Heart right ventricle (tissue), 16 donors: ENCODE measurements at regions not wholly inside any gene's neighbourhood (a gene's known extent, or its start where the extent isn't known, plus 50 kb on each side); places are given as distances from the start of the nearest gene placed in this dataset.
A peak's percentile ranks its signal among the peaks of the same experiment; 100 is the strongest.

Experiments used
- ATAC-seq, 8 donors: fragments of 200-7000 bp; cut with Tn5 transposase; one replicate each; pipeline ENCODE4 v1.9.1; 2020; ENCODE audit warnings: mild to moderate bottlenecking in 8 of 8, moderate library complexity in 8 of 8, moderate number of reproducible peaks in 1 of 8
- DNase-seq, 2 donors: peaks; one replicate each; pipeline ENCODE4 v3.0.0-alpha.2; 2020
- H3K27ac ChIP-seq, 10 donors: fragments of 200-600 bp; sonication (generic) in 2 of 10; one replicate each; pipeline versions ENCODE4 v1.5.0 to v1.8.0; 2020 to 2022; ENCODE audit warnings: mild to moderate bottlenecking in 3 of 10
- H3K27me3 ChIP-seq, 7 donors: fragments of 200-600 bp; one replicate each; pipeline ENCODE4 v1.8.0; 2021 to 2022; ENCODE audit warnings: mild to moderate bottlenecking in 2 of 7
- H3K36me3 ChIP-seq, 9 donors: fragments of 200-600 bp; sonication (generic) in 1 of 9; one replicate each; pipeline versions ENCODE4 v1.5.0 to v1.8.0; 2020 to 2022; ENCODE audit warnings: mild to moderate bottlenecking in 2 of 9
- H3K4me1 ChIP-seq, 9 donors: fragments of 200-600 bp; sonication (generic) in 1 of 9; one replicate each; pipeline versions ENCODE4 v1.5.0 to v1.8.0; 2020 to 2022; ENCODE audit warnings: mild to moderate bottlenecking in 4 of 9
- H3K4me3 ChIP-seq, 10 donors: fragments of 200-600 bp; sonication (generic) in 2 of 10; one replicate each; pipeline versions ENCODE4 v1.5.0 to v1.8.0; 2020 to 2022; ENCODE audit warnings: mild to moderate bottlenecking in 7 of 10, moderate library complexity in 2 of 10
- H3K9me3 ChIP-seq, 11 donors: fragments of 200-600 bp in 10 of 11; sonication (generic) in 2 of 11; one replicate each; pipeline versions ENCODE4 v1.5.0 to v1.8.0; 2013 to 2022; ENCODE audit warnings: mild to moderate bottlenecking in 2 of 11, control low read depth in 1 of 11, moderate library complexity in 1 of 11
- WGBS, 2 donors: extraction: QIAGEN DNeasy Blood & Tissue Kit; methylation state at CpG; one replicate each; pipeline ENCODE4 v1.1.7; 2013; ENCODE audit warnings: inconsistent platforms in 1 of 2; 5-methylcytosine and 5-hydroxymethylcytosine counted together
- intact Hi-C, 10 donors: fragments of 100-400 bp; cut with DNase I; formaldehyde crosslinking; loops; one replicate each; pipeline versions ENCODE4 v1.11.1 to v1.14.2; 2022
- TF ChIP-seq, protein P1 (sequence below), 9 donors: fragments of 200-600 bp; sonication (generic) in 2 of 9; IDR thresholded peaks; one replicate each; pipeline versions ENCODE4 v1.5.0 to v1.8.0; 2021 to 2022; ENCODE audit warnings: antibody characterized with exemption in 9 of 9, mild to moderate bottlenecking in 5 of 9, moderate library complexity in 1 of 9
- donor health status: Arrhythmogenic right ventricular cardiomyopathy.
- donor health status: ischemic (EF 13 %, LVEDD 7.1; RV severe dilation, severe dysfunction).
- donor health status: healthy with polysubstance abuse.
- donor health status: DM: no; HTN: yes; CAD: no.
- donor health status: DM: no; HTN: no; CAD: no.
- donor health status: ischemic (EF 25% LVEDD 6.9; RV normal size, moderate dysfunction).
- donor health status: ischemic (EF 25% LVEDD 5.7; RV mildly dilated, moderate dysfunction).
- donor health status: healthy.
- donor health status: DM: yes; HTN: yes; CAD: no.
- donor health status: Ischemic cardiomyopathy.
- donor health status: ischemic (EF 35%, LVEDD 5.7; RV mildly dilated, moderate dysfunction).
- donor health status: nonischemic (EF 11% LVEDD 7.7; RV severe dilation, severe dysfunction).
- donor health status: DM: yes; HTN: yes; CAD: no.
- donor health status: PGD.
- donor health status: ischemic (EF 29% LVEDD 5.4; RV normal size, mild dysfunction).
- donor health status: nonischemic (EF 23%, LVEDD 6.1; RV moderate dilation, normal function).

DNA sequence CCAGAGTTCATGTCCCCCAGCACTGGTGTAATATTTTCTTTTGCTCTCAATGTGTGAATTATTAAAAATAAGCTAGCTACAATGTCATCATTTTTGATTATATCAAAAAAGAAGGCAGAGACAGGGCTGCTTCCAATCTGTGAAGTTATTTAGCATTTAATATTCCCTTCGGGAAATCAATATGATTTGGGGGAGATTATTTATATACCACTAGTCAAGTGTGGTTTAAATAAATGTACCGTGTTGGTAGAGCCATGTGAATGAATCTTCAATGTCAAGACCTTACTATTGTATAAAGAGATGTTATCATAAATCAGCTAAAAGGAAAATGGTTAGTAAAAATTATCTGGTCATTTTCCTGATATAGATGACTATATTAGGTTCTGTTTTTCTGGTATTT lies 87.4 kb upstream of the MID1 start:
- H3K4me3 ChIP-seq, result no peak overlapping the region
- no peaks in the 10 kb centered on the region for H3K27me3 ChIP-seq
- DNase-seq, result no peak
- no peaks in the 10 kb centered on the region for H3K36me3 ChIP-seq
- no peak overlapping the region for H3K27ac ChIP-seq
- no peaks in the 10 kb centered on the region for H3K9me3 ChIP-seq
- 81 to 91% methylated on average over 2 of the region's 2 CpGs for WGBS, 2 donors
- intact Hi-C loops, result no loop called here
- TF ChIP-seq, protein P1, sequence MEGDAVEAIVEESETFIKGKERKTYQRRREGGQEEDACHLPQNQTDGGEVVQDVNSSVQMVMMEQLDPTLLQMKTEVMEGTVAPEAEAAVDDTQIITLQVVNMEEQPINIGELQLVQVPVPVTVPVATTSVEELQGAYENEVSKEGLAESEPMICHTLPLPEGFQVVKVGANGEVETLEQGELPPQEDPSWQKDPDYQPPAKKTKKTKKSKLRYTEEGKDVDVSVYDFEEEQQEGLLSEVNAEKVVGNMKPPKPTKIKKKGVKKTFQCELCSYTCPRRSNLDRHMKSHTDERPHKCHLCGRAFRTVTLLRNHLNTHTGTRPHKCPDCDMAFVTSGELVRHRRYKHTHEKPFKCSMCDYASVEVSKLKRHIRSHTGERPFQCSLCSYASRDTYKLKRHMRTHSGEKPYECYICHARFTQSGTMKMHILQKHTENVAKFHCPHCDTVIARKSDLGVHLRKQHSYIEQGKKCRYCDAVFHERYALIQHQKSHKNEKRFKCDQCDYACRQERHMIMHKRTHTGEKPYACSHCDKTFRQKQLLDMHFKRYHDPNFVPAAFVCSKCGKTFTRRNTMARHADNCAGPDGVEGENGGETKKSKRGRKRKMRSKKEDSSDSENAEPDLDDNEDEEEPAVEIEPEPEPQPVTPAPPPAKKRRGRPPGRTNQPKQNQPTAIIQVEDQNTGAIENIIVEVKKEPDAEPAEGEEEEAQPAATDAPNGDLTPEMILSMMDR (IDR thresholded peaks at IDR 0.05), result no peak
- no peak for ATAC-seq
- H3K4me1 ChIP-seq, result no peaks in the 10 kb centered on the region

DNA sequence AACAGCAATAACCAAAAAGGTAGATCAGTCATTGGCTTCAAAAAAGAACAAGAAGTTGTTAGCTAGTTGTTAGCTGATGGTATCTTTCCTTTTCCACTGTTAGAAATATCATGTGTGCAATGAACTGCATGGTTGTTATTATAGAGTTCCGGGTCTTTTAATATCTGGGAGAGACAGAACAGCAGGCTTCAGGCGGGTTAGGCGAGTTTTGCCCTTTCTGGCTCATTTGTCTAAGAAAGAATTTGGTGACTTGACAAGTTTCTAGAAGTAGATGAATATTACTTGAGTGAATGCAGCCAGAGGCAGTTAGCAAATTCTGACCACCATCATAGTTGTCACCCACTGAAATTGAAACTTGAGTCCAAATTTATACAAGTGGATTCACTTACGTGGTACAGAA lies 88.9 kb upstream of the MID1 start:
- ATAC-seq, result no peak
- intact Hi-C loops, result no loop called here
- no peak for DNase-seq
- H3K9me3 ChIP-seq, result no peaks in the 10 kb centered on the region
- H3K4me1 ChIP-seq, result no peaks in the 10 kb centered on the region
- H3K36me3 ChIP-seq, result no peaks in the 10 kb centered on the region
- H3K4me3 ChIP-seq, result no peak overlapping the region
- 91% methylated on average over 4 of the region's 4 CpGs for WGBS, 2 donors
- H3K27me3 ChIP-seq, result no peaks in the 10 kb centered on the region
- H3K27ac ChIP-seq, result no peak overlapping the region
- TF ChIP-seq, protein P1 (IDR thresholded peaks at IDR 0.05), result no peak

DNA sequence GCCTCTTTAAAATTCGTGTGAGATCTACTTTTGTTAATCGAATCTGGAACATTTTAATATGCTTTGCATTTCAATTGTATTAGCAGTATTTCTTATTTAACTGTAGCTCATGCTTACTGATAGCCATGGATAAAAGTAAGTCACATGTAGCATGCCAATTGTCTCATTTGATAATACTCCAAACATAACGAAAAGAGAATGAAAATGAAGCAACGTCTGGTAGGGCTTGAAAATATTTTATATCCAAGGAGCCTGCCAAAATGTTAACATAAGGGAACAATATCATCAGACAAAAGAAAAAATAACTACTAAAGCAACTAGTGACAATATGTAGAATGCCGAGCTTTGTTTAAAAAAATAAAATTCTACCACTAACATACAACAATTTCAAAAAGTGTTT lies 94.1 kb upstream of the MID1 start:
- H3K27ac ChIP-seq, result no peak overlapping the region
- TF ChIP-seq, protein P1 (IDR thresholded peaks at IDR 0.05), result no peak
- no peaks in the 10 kb centered on the region for H3K9me3 ChIP-seq
- H3K4me3 ChIP-seq, result no peak overlapping the region
- ATAC-seq (no peak), DNase-seq (no peak)
- no peaks in the 10 kb centered on the region for H3K36me3 ChIP-seq
- WGBS, 2 donors, result 67 to 70% methylated on average over 5 of the region's 5 CpGs
- H3K4me1 ChIP-seq, result no peaks in the 10 kb centered on the region
- no peaks in the 10 kb centered on the region for H3K27me3 ChIP-seq
- intact Hi-C loops, result no loop called here

DNA sequence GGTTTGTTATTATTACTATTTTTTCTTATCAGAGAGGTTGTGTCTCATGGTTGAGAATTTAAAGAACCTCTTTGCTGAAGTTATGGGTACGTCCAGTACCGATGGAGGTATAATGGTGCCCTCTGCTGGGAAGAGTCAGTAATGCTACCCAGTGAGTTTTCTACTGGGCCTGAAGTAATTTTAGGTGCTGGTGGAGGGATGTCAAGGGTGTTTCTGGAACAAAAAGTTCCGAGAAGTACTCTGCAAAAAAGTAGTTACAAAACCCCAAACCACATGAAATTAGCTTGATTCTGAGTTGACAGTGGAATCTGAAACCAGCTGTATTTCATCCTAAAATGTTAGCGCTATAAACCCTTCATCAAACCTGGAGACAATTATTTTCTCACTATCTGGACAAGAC lies 102.5 kb upstream of the MID1 start:
- ATAC-seq, result peak in 5 of 8 donors; percentile 25 to 77 (median 75)
- intact Hi-C loops, result loop anchor here in 9 of 10 donors (1.0 to 10.0 kb wide), 9 partner anchors 108 to 538 kb away; no protein-coding TSS in a partner anchor
- Histone ChIP-seq H3K4me3 (no peak overlapping the region), H3K9me3 (no peaks in the 10 kb centered on the region), H3K27ac (no peak overlapping the region), H3K4me1 (no peaks in the 10 kb centered on the region), H3K36me3 (no peaks in the 10 kb centered on the region), H3K27me3 (no peaks in the 10 kb centered on the region)
- peak in 1 of 2 donors; percentile 54 for DNase-seq
- TF ChIP-seq, protein P1 (IDR thresholded peaks at IDR 0.05), result peak; percentile 42 to 79 (median 67)
- 23 to 30% methylated on average over 4 of the region's 4 CpGs for WGBS, 2 donors
